ENCODE measurements at regions not wholly inside any gene's neighbourhood (a gene's known extent, or its start where the extent isn't known, plus 50 kb on each side); places are given as distances from the start of the nearest gene placed in this dataset.

GRCh38 chr5:125750861-125751186, 672.4 kb upstream of the GRAMD2B start:
- no peak for TF ChIP-seq CTCF (IDR thresholded peaks at IDR 0.05)
- no peak for TF ChIP-seq POLR2AphosphoS5 (IDR thresholded peaks at IDR 0.05; ENCODE audit: low read depth, low read length)
- no peak for TF ChIP-seq SIN3A (IDR thresholded peaks at IDR 0.05; ENCODE audit: borderline replicate concordance, insufficient read depth, low read depth, low read length)
